ENCODE measurements at regions not wholly inside any gene's neighbourhood (a gene's known extent, or its start where the extent isn't known, plus 50 kb on each side); places are given as distances from the start of the nearest gene placed in this dataset.

GRCh38 chr13:74907788-74908187 lies 574.2 kb downstream of the TBC1D4 start:
- H3K4me2 ChIP-seq = no peak overlapping the region

More at GRCh38 chr13:74907788-74908187, 574.2 kb downstream of the TBC1D4 start:
- no peak for DNase-seq
- Histone ChIP-seq H3K9me3 (no peaks in the 10 kb centered on the region), H3K27me3 (ENCODE audit: insufficient read depth) (no peaks in the 10 kb centered on the region), H3K4me1 (ENCODE audit: control insufficient read depth in 1 of 2, insufficient read depth in 2 of 2, low read depth in 1 of 2, low read length in 1 of 2) (no peaks in the 10 kb centered on the region), H3F3A (replicated peaks; ENCODE audit: insufficient read depth) (no peaks in the 10 kb centered on the region), H3K9ac (no peak overlapping the region), H2AFZ (ENCODE audit: low read depth) (no peak overlapping the region), H3K79me2 (ENCODE audit: insufficient read depth) (no peaks in the 10 kb centered on the region), H3K4me3 (ENCODE audit: low read depth in 2 of 2, low read length in 1 of 2) (no peak overlapping the region), H3K27ac (ENCODE audit: low read depth in 2 of 2, low read length in 1 of 2) (no peak overlapping the region), H4K20me1 (ENCODE audit: insufficient read depth) (no peaks in the 10 kb centered on the region), H3K36me3 (replicated peaks in 1 of 2; ENCODE audit: control insufficient read depth in 1 of 2, insufficient read depth in 2 of 2, low read length in 1 of 2) (no peaks in the 10 kb centered on the region), H3K9me2 (no peaks in the 10 kb centered on the region)
- TF ChIP-seq YY1 (IDR thresholded peaks at IDR 0.05; ENCODE audit: low read depth) (no peak), GATA2 (CRISPR knock-in tag; IDR thresholded peaks at IDR 0.05) (no peak), CHD2 (IDR thresholded peaks at IDR 0.05; ENCODE audit: low read length, partially characterized antibody) (no peak), POLR2AphosphoS5 (IDR thresholded peaks at IDR 0.05; ENCODE audit: low read depth, low read length) (no peak), USF2 (IDR thresholded peaks at IDR 0.05; ENCODE audit: borderline replicate concordance, low read depth, low read length) (no peak), FOXJ3 (CRISPR knock-in tag; IDR thresholded peaks at IDR 0.05) (no peak), EZH2phosphoT487 (IDR thresholded peaks at IDR 0.05; ENCODE audit: borderline replicate concordance, low read depth) (no peak), ELF1 (IDR thresholded peaks at IDR 0.05) (no peak), RCOR1 (IDR thresholded peaks at IDR 0.05; ENCODE audit: low read length) (no peak), FOSL2 (IDR thresholded peaks at IDR 0.05; ENCODE audit: borderline replicate concordance, low read depth) (no peak), SIN3A (IDR thresholded peaks at IDR 0.05; ENCODE audit: borderline replicate concordance, low read depth, low read length) (no peak), SMC3 (IDR thresholded peaks at IDR 0.05; ENCODE audit: low read depth, low read length) (no peak), EP300 (IDR thresholded peaks at IDR 0.05; ENCODE audit: borderline replicate concordance in 1 of 2, low read depth in 1 of 2, low read length in 1 of 2) (no peak), FOXM1 (IDR thresholded peaks at IDR 0.05; ENCODE audit: low read depth) (no peak), RAD21 (IDR thresholded peaks at IDR 0.05; ENCODE audit: low read length) (no peak)
- TF ChIP-seq, protein P1, sequence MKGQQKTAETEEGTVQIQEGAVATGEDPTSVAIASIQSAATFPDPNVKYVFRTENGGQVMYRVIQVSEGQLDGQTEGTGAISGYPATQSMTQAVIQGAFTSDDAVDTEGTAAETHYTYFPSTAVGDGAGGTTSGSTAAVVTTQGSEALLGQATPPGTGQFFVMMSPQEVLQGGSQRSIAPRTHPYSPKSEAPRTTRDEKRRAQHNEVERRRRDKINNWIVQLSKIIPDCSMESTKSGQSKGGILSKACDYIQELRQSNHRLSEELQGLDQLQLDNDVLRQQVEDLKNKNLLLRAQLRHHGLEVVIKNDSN (IDR thresholded peaks at IDR 0.05; ENCODE audit: borderline replicate concordance, low read depth) = no peak
- TF ChIP-seq, protein P2, sequence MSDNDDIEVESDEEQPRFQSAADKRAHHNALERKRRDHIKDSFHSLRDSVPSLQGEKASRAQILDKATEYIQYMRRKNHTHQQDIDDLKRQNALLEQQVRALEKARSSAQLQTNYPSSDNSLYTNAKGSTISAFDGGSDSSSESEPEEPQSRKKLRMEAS (IDR thresholded peaks at IDR 0.05; ENCODE audit: low read depth) = no peak
- TF ChIP-seq, protein P3, sequence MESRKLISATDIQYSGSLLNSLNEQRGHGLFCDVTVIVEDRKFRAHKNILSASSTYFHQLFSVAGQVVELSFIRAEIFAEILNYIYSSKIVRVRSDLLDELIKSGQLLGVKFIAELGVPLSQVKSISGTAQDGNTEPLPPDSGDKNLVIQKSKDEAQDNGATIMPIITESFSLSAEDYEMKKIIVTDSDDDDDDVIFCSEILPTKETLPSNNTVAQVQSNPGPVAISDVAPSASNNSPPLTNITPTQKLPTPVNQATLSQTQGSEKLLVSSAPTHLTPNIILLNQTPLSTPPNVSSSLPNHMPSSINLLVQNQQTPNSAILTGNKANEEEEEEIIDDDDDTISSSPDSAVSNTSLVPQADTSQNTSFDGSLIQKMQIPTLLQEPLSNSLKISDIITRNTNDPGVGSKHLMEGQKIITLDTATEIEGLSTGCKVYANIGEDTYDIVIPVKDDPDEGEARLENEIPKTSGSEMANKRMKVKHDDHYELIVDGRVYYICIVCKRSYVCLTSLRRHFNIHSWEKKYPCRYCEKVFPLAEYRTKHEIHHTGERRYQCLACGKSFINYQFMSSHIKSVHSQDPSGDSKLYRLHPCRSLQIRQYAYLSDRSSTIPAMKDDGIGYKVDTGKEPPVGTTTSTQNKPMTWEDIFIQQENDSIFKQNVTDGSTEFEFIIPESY (IDR thresholded peaks at IDR 0.05; ENCODE audit: borderline replicate concordance, low read depth) = no peak
- TF ChIP-seq, protein P4, sequence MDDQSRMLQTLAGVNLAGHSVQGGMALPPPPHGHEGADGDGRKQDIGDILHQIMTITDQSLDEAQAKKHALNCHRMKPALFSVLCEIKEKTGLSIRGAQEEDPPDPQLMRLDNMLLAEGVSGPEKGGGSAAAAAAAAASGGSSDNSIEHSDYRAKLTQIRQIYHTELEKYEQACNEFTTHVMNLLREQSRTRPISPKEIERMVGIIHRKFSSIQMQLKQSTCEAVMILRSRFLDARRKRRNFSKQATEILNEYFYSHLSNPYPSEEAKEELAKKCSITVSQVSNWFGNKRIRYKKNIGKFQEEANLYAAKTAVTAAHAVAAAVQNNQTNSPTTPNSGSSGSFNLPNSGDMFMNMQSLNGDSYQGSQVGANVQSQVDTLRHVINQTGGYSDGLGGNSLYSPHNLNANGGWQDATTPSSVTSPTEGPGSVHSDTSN (IDR thresholded peaks at IDR 0.05) = no peak
- WGBS (ENCODE audit: low lambda C conversion rate) = 88% methylated on average over 5 of the region's 5 CpGs
- ChIA-PET CTCF (interaction anchor here (1.2 kb wide), 1 partner anchor 12 kb away, joined by 3 read pairs; no protein-coding TSS in a partner anchor), POLR2A (no interaction called here)
